ENCODE measurements at regions not wholly inside any gene's neighbourhood (a gene's known extent, or its start where the extent isn't known, plus 50 kb on each side); places are given as distances from the start of the nearest gene placed in this dataset.

DNA sequence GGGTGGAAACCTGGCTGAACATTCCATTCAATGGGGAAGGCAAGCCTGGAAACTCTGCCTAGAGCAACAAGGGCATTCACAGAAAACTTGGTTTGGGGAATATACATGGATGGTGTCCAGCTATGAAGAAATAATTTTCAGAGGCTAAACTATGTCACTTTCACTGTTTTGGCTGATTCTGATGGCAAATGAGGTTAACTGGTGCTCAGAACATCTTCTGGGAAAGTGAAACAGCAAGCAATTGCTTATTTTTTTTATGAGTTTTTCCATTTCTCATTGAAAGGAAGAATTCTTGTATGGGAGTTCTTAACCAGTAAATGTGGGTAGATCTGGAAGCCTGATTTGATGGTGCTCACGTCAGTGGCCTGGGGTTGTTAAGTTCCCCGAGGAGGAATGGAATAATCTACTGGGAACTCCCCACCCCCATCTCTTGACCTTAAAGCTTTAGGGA is 132.8 kb upstream of the BTG1 start:
- DNase-seq, result no peak
- intact Hi-C loops (cut with micrococcal nuclease; ENCODE audit: unreplicated experiment), result no loop called here
- ChIA-PET POLR2A (no interaction called here), CTCF (no interaction called here)
- no peaks in the 10 kb centered on the region for H3K36me3 ChIP-seq (ENCODE audit: control insufficient read depth, insufficient read depth, low read length)
- no peaks in the 10 kb centered on the region for H3K4me1 ChIP-seq
- no peaks in the 10 kb centered on the region for H3K9me3 ChIP-seq
- no TSS peak for BruUV-seq (replicated peaks)
- Mint-ChIP-seq H3K9me3 (ENCODE audit: unreplicated experiment) (no peaks in the 10 kb centered on the region), H3K27ac (ENCODE audit: unreplicated experiment) (no peak overlapping the region), H3K4me1 (ENCODE audit: low read depth, unreplicated experiment) (no peaks in the 10 kb centered on the region), H3K4me3 (ENCODE audit: unreplicated experiment) (no peak overlapping the region), H3K27me3 (ENCODE audit: insufficient read depth, unreplicated experiment) (peaks cover 8% of the 10 kb centered on the region), H3K36me3 (ENCODE audit: insufficient read depth, unreplicated experiment) (no peaks in the 10 kb centered on the region)
- H3K27me3 ChIP-seq (replicated peaks; ENCODE audit: control insufficient read depth, insufficient read depth, low read length), result no peaks in the 10 kb centered on the region
- TF ChIP-seq, protein P1, sequence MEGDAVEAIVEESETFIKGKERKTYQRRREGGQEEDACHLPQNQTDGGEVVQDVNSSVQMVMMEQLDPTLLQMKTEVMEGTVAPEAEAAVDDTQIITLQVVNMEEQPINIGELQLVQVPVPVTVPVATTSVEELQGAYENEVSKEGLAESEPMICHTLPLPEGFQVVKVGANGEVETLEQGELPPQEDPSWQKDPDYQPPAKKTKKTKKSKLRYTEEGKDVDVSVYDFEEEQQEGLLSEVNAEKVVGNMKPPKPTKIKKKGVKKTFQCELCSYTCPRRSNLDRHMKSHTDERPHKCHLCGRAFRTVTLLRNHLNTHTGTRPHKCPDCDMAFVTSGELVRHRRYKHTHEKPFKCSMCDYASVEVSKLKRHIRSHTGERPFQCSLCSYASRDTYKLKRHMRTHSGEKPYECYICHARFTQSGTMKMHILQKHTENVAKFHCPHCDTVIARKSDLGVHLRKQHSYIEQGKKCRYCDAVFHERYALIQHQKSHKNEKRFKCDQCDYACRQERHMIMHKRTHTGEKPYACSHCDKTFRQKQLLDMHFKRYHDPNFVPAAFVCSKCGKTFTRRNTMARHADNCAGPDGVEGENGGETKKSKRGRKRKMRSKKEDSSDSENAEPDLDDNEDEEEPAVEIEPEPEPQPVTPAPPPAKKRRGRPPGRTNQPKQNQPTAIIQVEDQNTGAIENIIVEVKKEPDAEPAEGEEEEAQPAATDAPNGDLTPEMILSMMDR (IDR thresholded peaks at IDR 0.05; ENCODE audit: insufficient read depth in 1 of 2, low read depth in 1 of 2, low read length in 1 of 2, severe bottlenecking in 1 of 2, unreplicated experiment in 1 of 2), result no peak
- H3K4me3 ChIP-seq (ENCODE audit: low read depth, low read length), result no peak overlapping the region

DNA sequence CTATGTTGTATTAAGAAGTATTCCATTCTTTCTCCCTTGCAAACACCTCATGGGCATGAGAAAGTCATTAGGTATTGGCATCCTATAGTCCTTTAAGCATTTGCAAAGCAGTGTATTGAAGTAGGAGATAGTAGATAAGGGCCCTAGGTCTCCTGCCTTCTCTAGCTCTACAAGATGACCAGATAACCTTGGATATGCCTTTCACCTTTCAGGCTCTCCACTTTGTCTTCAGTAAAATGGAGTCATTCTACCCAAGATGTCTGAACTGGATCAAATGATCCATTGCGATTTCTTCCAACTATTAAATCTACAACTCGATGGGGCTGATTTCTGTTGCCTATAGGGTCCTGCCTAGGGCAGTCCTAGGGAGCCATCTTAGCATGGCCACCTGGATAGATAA is 132.1 kb upstream of the BTG1 start:
- no TSS peak for BruUV-seq (replicated peaks)
- CTCF ChIA-PET, result no interaction called here

DNA sequence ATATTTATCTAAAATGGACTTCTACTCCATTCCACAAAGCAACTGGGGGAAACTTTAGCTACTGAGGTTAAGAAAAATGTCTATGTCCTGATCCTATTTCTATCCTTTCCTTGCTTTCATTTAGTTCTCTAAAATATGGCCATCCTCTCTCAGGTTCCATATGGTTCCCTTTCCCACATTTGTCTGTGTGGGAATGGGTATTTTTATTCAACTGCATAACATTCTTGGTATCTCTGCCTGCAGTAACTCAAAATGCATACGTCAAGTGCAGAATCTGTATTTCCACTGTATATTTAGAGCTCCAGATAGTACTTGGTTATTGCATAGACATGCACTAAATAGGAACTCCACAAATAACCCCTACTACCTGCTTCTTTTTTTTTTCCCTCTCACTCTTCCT is 130.6 kb upstream of the BTG1 start:
- H3K9me3 Mint-ChIP-seq (ENCODE audit: unreplicated experiment), result no peaks in the 10 kb centered on the region
- ChIA-PET POLR2A (no interaction called here), CTCF (no interaction called here)
- intact Hi-C loops (cut with micrococcal nuclease; ENCODE audit: unreplicated experiment), result no loop called here
- Histone ChIP-seq H3K9me3 (no peaks in the 10 kb centered on the region), H3K27me3 (replicated peaks; ENCODE audit: control insufficient read depth, insufficient read depth, low read length) (no peaks in the 10 kb centered on the region), H3K4me1 (no peaks in the 10 kb centered on the region), H3K36me3 (ENCODE audit: control insufficient read depth, insufficient read depth, low read length) (no peaks in the 10 kb centered on the region), H3K4me3 (ENCODE audit: low read depth, low read length) (no peak overlapping the region)
- BruUV-seq (replicated peaks), result no TSS peak
- H3K36me3 Mint-ChIP-seq (ENCODE audit: insufficient read depth, unreplicated experiment), result no peaks in the 10 kb centered on the region
- H3K4me1 Mint-ChIP-seq (ENCODE audit: low read depth, unreplicated experiment), result no peaks in the 10 kb centered on the region
- TF ChIP-seq, protein P1 (IDR thresholded peaks at IDR 0.05; ENCODE audit: insufficient read depth in 1 of 2, low read depth in 1 of 2, low read length in 1 of 2, severe bottlenecking in 1 of 2, unreplicated experiment in 1 of 2), result no peak
- H3K27ac Mint-ChIP-seq (ENCODE audit: unreplicated experiment), result no peak overlapping the region
- DNase-seq, result no peak
- peaks cover 8% of the 10 kb centered on the region for H3K27me3 Mint-ChIP-seq (ENCODE audit: insufficient read depth, unreplicated experiment)
- H3K4me3 Mint-ChIP-seq (ENCODE audit: unreplicated experiment), result no peak overlapping the region

More for the DNA sequence above, 132.1 kb upstream of the BTG1 start:
- no peak overlapping the region for H3K27ac Mint-ChIP-seq (ENCODE audit: unreplicated experiment)
- H3K4me1 Mint-ChIP-seq (ENCODE audit: low read depth, unreplicated experiment), result no peaks in the 10 kb centered on the region
- POLR2A ChIA-PET, result no interaction called here
- Histone ChIP-seq H3K4me3 (ENCODE audit: low read depth, low read length) (no peak overlapping the region), H3K4me1 (no peaks in the 10 kb centered on the region), H3K9me3 (no peaks in the 10 kb centered on the region), H3K36me3 (ENCODE audit: control insufficient read depth, insufficient read depth, low read length) (no peaks in the 10 kb centered on the region), H3K27me3 (replicated peaks; ENCODE audit: control insufficient read depth, insufficient read depth, low read length) (no peaks in the 10 kb centered on the region)
- H3K36me3 Mint-ChIP-seq (ENCODE audit: insufficient read depth, unreplicated experiment), result no peaks in the 10 kb centered on the region
- TF ChIP-seq, protein P1 (IDR thresholded peaks at IDR 0.05; ENCODE audit: insufficient read depth in 1 of 2, low read depth in 1 of 2, low read length in 1 of 2, severe bottlenecking in 1 of 2, unreplicated experiment in 1 of 2), result no peak
- intact Hi-C loops (cut with micrococcal nuclease; ENCODE audit: unreplicated experiment), result no loop called here
- H3K27me3 Mint-ChIP-seq (ENCODE audit: insufficient read depth, unreplicated experiment), result peaks cover 8% of the 10 kb centered on the region
- H3K9me3 Mint-ChIP-seq (ENCODE audit: unreplicated experiment), result no peaks in the 10 kb centered on the region
- DNase-seq, result no peak
- H3K4me3 Mint-ChIP-seq (ENCODE audit: unreplicated experiment), result no peak overlapping the region

All from Caco-2 (cell line).